ENCODE measurements at regions not wholly inside any gene's neighbourhood (a gene's known extent, or its start where the extent isn't known, plus 50 kb on each side); places are given as distances from the start of the nearest gene placed in this dataset.
"Not testable (repeated sequence)": the region's sequence is repeated elsewhere in the genome, so short reads cannot be mapped to it uniquely, and the experiment has no call there.

DNA sequence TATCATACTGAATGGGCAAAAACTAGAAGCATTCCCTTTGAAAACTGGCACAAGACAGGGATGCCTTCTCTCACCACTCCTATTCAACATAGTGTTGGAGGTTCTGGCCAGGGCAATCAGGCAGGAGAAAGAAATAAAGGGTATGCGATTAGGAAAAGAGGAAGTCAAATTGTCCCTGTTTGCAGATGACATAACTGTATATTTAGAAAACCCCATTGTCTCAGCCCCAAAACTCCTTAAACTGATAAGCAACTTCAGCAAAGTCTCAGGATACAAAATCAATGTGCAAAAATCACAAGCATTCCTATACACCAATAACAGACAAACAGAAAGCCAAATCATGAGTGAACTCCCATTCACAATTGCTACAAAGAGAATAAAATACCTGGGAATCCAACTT lies 52.5 kb upstream of the CCDC71L start:
- DNase-seq, result not testable (repeated sequence)

DNA sequence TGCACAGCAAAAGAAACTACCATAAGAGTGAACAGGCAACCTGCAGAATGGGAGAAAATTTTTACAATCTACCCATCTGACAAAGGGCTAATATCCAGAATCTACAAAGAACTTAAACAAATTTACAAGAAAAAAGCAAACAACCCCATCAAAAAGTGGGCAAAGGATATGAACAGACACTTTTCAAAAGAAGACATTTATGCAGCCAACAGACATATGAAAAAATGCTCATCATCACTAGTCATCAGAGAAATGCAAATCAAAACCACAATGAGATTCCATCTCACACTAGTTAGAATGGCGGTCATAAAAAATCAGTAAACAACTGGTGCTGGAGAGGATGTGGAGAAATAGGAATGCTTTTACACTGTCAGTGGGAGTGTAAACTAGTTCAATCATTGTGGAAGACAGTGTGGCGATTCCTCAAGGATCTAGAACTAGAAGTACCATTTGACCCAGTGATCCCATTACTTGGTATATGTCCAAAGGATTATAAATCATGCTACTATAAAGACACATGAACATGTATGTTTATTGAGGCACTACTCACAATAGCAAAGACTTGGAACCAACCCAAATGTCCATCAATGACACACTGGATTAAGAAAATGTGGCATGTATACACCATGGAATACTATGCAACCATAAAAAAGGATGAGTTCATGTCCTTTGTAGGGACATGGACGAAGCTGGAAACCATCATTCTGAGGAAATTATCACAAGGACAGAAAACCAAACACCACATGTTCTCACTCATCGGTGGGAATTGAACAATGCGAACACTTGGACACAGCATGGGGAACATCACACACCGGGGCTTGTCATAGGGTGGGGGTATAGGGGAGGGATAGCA lies 53.9 kb upstream of the CCDC71L start:
- DNase-seq, result not testable (repeated sequence)

DNA sequence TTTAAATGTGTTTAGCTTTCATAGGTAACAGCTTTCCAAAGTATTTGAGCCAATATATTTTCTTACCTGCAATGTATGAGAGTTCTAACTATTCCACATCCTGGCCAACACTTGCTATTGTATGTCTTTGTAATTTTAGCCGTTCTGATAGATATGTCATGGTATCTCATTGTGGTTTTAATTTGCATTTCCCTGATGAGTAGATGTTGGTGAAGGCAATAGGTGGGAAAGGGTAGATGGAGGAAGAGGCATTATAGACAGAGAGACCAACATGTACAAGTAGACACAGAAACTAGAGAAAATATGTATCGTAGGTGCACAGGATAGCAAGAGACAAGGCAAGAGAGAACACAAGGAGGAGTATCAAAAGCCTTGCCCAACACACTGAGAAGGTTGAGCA lies 54.8 kb upstream of the CCDC71L start:
- DNase-seq, result no peak

DNA sequence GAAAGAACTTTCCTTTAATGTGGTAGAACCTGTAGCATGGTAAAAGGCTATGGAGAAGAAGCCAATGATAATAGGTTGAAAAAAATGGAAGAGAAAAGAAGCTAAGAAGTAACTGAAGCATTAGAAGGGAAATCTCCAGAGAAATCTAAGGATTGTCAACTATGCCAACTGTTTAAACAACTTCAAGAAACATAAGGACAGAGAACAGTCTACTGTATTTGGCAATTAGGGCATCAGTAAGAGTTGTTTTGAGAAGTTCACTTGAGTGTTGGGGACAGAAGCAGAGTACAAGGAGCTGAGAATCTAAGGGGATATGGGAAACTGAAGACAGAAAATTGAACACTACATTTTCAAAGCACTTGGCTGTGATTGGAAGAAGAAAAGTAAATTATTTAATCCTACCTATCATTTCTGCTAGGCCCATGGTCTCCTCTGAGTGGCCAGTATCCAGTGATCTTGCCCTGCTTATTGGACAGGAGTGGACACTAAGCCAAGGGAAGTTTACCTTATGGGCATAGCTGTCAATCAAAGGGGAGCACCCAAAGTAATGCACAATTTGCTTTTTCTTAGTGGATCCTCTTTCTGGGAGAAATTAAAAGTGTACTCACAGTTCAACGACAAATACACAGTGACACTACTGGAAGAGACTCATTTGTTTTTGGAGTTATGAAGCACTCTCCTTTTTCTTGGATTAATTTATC lies 56.4 kb upstream of the CCDC71L start:
- no peak for DNase-seq

DNA sequence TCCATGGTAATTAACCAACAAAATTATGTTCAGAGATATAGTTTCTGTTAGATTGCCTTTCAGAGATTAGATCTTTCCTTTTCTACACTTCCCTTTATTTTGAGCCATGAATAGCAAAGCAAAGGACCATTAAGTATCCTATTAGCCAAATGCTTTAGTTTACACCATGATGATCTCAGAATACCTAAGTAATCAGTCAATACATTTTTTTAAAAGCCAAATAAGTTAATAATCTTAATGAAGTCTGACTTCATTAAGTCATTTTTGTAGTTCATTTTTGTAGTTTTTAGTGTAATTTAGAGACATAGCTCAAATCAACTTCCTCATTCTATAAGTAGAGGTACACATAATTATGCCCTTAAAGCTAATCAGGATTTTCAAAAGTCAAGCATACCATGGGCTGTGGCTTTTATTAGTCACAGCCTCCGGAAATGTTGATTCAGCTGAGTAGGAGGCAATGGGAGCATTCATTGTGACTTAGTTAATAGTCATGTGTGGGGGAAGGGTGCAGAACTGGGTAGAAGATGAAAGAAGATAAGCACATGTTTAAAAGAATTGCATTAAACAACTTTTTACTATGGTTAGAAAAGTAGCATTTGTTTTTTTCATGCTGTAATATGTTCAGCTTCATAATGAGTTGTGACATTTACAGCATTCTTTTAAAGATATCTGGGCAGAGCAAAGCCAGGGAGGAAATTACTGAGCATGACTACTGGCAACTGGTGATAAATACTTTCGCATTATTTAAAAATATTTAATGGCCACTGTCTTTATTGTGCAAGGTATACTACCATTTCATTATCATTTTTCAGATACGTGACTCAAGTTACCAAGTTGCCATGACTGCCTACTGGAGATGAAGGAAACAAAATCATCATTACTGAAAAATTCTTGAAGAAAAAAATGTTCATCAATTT lies 57.3 kb upstream of the CCDC71L start:
- no peak for DNase-seq

DNA sequence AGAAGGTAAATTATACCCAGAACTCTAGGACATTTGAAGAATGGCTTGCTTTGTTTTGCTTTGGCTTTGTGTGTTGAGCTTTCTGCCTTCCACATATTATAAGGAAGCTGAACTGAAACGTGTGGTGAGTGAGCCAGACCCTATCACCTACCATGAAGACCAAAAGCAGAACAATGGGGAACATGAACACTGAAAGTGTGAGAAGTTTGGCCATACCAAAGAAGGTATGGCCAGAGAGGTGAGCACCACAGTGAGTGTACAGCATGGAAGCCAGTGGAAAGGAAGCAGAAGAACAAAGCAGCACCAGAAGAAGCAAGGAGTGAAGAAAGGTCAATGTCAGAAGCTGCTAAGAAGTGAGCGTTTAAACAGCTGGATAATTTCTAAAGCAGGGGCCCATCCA lies 59.7 kb upstream of the CCDC71L start:
- DNase-seq, result no peak

DNA sequence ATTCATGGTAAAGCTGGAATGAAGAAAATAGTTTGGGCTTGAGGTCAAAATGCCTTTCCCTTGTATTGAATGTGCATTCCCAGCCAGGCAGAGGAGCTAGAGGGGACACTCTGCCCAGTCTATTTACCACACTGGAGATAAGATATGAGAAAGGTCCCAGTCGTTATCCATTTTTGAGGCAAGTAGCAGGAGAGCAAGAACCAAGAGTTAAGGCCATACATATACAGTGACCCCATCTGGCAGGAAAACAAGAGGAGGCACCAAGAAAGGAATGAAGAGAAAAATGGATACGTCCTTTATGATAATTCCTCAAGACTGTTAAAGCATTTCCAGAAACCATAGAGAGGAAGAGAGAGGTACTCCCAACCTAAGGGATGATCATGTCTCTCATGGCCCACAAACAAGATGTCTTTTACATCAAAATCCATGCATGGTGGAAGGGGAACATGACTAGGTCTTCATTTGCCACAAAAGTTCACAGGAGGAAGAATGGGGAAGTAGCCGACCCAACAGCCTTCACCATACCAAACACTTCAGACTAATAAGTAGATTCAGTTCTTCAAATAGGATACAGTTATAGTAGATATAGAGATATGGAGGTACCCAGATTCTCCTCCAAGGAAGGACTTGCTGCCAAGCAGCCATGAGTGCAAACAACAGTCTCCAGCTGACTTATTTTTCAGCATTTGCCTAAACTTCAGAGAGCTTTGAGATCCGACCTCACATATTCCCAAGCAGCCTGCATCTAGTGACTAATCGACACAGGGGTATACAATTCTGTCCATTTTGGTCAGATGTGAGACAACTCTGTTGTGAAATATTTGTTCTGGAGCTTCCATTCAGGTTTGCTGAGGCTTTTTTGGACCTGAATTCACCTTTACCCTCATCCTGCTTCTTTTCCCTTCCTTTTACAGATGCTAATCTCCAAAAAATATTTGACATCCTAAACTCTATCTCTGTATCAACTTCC lies 61.1 kb upstream of the CCDC71L start:
- DNase-seq, result no peak

DNA sequence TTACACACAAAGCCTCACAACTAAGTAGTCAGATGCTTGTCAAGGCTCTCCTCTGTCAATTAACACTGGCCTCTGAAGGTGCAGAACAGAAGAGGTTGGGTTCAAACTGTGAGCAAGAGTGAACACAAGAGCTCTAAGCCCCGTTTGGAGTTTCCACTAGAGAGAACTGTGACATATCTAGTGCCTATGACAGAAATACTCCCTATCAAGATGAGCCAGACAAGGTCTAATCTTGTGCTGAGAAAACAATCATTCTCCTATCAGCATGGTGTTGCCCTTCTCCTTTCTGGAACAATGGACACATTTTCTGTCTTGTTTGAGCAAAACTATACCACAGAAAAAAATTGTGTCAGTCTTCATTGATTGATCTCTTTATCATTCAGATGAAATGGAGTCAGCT lies 62.4 kb upstream of the CCDC71L start:
- DNase-seq, result no peak

DNA sequence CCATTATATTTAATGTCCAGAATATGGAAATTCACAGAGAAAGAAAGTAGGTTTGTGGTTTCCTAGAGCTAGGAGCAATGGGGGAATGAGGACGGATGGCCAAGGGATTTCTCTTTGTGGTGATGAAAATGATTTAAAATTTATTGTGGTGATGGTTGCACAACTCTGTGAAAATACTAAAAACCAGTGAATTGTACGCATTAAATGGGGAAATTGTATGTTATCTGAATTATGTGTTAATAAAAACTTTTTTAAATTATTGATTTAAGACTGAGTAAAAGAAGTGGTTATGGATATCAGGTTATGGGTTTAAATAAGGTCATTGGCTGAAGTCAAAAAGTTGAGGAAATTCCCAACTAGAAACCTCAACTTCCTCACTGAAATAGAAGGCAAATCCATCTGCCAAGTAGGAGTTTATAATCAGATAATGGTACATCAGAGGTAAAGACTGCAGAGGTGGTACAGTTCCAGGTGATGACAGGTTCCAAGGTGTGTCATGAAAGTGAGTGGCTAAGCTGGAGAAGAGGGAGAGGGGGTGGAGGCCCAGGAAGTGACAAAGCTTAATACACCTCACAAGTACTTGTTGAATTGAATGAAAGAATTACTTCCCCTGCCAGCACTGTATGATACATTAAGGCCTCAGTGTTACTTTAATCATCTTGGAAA lies 68.9 kb upstream of the CCDC71L start:
- DNase-seq, result no peak

DNA sequence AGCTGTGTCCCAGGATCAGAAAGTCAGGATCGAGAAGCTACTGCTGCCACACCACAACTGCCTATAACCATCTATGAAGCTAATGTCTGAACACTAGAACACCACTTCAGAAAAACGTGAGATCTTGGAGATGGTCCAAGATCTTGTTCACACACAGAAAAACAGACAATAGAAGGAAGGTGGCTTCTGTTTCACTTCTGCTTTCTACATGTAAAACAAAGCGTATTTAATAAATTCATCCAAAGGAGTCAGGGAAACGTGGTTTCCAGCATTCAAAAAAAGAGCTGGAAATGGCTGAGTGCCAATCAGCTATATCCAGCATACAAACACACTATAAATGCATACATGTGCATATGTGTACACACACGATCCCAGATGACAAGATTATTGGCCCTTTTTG lies 70.2 kb upstream of the CCDC71L start:
- peak; percentile 70 for DNase-seq

DNA sequence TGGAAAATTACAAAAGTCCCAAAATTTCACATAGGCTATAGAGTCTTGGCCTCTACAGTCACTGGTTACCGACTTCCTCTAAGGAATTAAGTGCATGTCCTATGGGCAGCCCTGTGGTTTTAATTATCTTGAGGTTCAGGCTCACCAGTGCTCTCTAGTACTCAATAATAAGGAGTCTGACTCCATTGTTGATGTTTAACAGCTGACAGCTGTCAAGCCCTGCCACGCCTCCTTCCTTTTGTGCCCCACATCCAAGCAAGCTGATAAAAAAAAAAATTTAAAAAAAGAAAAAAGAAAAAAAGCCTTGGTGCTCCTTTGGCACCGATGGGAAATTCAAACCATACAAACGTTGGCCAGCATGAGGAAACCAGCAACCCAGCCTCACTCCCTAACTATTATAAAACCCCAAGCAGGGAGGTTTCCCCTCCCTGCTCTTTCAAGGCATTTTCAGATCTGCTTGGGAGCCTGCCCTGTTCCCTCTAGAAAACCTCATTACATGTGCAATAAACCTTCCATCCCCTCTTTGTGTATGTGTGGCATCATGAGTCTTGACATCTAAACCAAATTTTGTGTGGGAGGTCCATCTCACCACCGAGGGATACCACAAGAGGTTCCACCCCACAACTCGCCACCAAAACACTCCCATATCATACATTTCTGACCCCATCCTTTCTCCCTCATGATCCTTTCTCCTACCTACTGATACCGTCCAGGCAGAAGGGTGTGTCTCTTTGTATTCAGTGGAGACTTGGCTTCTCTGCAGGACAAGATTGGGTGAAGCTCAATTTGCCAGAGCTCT lies 70.9 kb upstream of the CCDC71L start:
- peak; percentile 52 for DNase-seq

DNA sequence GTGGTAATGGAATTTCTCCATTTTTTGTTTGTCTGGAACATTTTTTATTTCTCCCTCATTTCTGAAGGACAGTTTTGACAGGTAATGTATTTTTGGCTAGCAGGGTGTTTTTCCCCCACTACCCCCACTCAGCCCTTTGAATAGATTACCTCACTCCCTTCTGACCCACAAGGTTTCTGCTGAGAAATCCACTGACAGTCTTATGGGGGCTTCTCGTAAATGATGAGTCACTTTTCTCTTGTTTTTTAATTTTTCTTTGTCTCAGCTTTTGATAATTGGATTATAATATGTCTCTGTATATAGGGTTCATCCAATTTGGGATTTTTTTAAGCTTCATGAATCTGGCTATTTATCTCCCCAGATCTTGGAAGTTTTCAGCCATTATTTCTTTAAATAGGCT lies 74.7 kb upstream of the CCDC71L start:
- no peak for DNase-seq

DNA sequence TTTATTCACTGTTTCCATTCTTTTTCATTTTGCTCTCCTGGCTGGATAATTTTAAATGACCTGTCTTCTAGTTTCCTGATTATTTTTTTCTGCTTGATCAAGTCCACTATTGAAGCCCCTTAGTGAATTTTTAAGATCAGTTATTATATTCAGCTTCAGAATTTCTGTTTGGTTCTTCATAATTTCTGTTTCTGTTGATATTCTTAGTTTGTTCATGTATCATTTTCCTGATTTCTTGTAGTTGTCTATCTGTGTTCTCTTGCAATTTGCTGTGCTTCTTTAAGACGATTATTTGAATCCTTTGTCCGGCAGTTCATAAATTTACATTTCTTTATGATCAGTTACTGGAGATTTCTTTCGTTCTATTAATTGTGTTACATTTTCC lies 75.2 kb upstream of the CCDC71L start:
- no peak for DNase-seq

DNA sequence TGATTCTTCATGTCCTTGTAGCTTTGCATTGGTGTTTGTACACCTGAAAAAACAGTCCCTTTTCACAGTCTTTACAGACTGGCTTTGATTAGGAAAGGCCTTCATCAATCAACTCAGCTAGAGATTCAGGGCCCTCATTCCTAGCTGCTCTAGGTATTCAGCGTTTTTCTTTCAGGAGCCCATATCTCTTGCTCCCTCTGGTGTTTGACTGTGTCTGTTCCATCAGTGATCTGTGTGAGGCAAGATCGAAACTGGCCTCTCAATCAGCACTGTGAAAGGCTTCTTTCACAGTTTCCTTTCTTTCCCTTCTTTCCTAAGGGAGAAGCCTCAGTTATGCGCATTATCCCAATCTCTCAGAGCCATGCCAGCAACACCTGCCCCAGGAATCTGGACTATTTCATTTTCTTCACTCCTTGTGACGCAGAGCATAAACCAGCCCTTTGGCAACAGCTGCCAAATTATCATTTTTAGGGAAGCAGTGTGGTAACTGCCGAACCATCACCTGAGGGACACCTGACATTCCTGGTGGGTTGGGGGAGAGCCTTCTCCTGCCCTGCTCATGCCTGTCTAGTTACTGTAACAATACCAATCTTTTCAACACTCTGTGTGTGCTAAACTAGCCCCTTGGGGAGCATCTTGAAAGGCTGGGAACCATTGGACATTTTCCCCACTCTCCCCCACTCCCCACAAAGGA lies 75.7 kb upstream of the CCDC71L start:
- peak; percentile 43 for DNase-seq

DNA sequence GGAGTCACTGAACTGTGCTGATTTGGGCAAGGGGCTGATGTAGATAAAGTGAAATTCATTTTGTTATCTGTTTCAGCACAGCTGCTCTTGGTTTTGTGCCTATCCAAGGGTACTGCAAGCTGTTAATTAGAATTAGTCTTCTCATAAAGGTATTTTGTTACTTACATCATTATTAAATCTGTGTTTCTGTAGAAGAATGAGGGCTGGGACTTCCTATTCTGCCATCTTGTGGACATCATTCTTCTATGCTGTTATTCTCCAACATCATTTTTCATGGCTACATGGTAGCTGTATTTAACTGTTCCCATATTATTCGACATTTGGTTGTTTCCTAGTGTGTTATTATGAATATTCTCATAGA lies 76.2 kb upstream of the CCDC71L start:
- DNase-seq, result peak; percentile 12

DNA sequence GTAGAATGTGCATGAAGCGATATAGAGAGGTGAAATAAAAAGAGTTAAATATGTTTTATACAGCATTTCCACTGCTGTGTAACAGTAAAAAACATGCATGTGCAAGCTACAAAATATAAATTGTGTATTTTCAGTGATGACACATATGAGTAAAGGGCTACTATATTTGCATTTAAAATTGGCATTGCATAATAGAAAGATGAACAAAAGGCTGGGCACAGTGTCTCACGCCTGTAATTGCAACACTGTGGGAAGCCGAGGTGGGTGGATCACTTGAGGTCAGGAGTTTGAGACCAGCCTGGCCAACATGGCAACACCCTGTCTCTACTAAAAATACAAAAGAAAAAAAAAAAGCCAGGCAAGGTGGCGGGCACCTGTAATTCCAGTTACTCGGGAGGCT lies 79.8 kb upstream of the CCDC71L start:
- no peak for DNase-seq

DNA sequence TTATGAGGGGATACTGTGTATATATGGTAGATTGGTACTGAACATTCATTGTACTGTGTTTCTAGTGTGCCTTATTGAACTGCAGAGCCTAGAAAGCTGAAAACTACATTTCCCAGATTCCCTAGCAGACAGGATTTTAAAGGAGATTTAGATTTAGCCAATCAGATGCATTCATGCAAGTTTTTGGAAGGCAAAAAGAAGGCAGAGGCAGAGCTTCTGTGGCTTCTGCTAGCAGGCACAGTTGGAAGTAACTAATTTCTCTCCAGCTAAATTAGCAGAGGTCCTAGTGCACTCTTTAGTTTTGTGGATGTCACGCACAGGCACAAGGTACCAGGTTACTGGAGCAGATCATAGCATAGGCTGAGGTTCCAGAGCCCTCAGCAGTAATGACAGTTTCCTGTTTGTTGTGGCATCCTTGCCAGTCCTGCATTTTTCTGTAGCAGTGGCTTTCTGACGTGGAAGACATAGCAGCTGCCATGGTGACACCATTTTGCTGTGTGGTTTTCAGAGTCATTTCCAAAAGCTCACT lies 83.7 kb upstream of the CCDC71L start:
- DNase-seq, result no peak

DNA sequence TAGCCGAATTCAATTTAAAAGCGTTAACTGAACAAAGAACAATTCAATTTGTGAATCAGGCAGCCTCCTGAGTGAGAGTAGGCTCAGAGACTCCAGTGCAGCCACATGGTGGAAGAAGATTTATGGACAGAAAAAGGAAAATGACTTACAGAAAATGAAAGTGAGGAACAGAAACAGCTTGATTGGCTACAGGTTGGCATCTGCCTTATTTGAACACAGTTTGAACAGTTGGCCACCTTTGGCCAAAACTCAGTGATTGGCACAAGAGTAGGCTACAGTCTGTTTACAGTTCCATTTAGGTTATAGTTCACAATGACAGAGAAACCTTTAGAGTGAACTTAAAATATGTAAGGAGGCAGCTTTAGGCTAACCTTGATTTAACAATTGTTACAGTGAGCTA lies 86.3 kb upstream of the CCDC71L start:
- DNase-seq, result not testable (repeated sequence)

DNA sequence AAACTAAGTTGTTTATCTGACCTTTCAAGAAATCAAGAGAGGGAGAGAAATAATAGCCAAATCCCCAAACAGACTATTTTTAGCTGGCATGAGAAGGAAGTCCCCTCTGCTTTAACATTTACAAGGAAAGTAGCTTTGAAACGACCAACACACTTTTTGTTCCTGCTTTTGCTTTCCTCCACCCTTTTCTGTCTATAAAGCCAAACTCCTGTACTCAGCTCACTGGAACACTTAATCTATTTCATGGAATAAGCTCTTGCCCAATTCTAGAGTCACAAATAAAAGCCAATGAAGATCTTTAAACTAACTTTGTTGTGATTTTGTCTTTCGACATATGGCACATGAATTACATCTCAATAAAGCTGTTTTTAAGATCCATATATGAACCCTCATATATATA lies 86.8 kb upstream of the CCDC71L start:
- no peak for DNase-seq

DNA sequence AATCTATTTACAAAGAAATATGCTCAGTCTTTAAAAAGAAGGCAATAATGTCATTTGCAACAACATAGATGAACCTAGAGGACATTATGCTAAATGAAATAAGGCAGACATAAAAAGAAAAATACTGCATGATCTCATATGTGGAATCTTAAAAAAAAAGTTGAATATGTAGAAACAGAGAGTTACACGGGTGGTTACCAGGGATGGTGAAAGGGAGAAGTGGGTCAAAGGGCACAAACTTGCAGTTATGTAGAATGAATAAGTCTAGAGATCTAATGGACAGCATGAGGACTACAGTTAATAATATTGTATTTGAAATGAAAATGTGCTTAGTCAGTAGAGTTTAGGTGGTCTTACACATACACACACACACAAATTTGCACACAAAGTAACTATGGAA lies 88.2 kb upstream of the CCDC71L start:
- no peak for DNase-seq

Data from NCI-H1105 treated with DMSO at 0.1 percent for 48 hours (cell line).